ENCODE measurements at regions not wholly inside any gene's neighbourhood (a gene's known extent, or its start where the extent isn't known, plus 50 kb on each side); places are given as distances from the start of the nearest gene placed in this dataset.

DNA sequence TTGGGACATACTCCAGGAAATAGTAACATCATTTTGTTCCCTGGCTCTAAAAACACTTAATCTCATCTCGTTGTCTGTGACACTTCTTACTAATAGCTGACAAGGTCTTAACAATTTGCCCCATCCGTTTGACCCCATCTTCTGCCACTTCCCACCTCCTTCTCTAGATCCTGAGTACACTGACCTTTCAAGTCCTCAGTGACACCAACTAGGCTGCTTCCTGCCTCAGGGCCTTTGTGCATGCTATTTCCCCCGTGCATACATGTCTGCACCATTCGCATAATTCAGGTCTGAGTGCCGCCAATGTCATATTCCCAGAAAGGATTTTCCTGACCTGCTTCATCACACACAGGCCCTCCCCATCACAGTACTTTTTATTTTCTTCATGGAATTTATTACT lies 70.6 kb upstream of the CCND2 start:
- TF ChIP-seq, protein P1, sequence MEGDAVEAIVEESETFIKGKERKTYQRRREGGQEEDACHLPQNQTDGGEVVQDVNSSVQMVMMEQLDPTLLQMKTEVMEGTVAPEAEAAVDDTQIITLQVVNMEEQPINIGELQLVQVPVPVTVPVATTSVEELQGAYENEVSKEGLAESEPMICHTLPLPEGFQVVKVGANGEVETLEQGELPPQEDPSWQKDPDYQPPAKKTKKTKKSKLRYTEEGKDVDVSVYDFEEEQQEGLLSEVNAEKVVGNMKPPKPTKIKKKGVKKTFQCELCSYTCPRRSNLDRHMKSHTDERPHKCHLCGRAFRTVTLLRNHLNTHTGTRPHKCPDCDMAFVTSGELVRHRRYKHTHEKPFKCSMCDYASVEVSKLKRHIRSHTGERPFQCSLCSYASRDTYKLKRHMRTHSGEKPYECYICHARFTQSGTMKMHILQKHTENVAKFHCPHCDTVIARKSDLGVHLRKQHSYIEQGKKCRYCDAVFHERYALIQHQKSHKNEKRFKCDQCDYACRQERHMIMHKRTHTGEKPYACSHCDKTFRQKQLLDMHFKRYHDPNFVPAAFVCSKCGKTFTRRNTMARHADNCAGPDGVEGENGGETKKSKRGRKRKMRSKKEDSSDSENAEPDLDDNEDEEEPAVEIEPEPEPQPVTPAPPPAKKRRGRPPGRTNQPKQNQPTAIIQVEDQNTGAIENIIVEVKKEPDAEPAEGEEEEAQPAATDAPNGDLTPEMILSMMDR (IDR thresholded peaks at IDR 0.05; ENCODE audit: control insufficient read depth, insufficient read depth, low read depth, low read length, missing control alignments), result no peak
- no peak overlapping the region for H3K4me3 ChIP-seq (ENCODE audit: control insufficient read depth, low read depth, low read length)
- DNase-seq (ENCODE audit: low read depth), result no peak

DNA sequence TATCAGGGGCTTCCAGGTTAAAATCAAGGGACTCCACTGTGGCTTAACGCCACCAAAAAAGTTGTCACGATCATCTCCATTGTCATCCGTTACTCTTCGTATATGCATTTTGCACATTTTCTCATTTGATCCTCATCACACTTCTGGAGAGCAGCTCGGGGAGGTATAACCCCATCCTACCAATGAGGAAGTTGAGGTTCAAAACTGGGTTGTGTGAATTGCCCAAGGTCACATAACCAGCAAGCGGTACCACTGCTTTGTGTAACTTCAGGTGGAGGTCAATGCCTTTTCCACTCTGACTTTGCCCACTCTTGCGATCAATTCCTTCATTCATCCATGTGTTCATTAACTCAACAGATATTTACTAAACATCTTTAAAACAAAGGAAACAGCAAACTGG lies 71.1 kb upstream of the CCND2 start:
- DNase-seq (ENCODE audit: low read depth), result no peak
- TF ChIP-seq, protein P1 (IDR thresholded peaks at IDR 0.05; ENCODE audit: control insufficient read depth, insufficient read depth, low read depth, low read length, missing control alignments), result no peak
- H3K4me3 ChIP-seq (ENCODE audit: control insufficient read depth, low read depth, low read length), result no peak overlapping the region

DNA sequence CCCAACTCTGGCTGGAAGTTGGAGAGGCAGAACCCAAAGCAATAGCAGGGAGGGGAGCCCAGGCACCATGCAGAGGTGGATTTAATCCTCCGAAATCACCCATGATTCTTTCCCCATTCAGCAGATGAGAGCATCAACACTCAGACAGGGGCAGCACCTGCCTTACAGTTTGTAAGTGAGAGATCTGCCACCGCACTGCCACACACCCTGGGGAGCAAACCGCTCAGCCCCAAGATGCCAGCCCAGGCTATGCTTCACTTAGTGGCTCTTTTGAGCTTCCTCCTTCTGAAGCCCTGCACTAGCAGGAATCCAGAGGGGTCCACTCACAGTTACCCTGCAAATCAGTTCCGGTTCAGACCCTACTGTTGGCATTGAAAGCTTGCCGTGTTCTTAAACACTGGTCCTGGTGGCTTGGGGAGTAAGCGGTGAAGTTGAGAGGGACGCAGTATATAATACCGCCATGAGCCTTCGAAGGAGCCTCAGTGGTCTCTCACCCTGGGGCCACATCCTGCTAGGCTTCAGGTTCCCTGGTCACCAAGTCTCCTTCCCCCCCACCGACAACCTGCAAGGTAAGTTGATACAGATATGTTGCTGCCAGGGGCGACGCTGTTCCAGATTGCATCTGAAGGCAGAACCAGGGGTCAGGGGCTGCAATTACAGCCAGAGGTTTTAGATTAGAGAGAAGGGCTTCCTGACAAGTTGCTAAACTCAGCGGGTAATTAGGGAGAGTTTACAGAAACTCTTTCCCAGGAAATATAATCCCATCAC lies 72.0 kb upstream of the CCND2 start:
- no peak overlapping the region for H3K4me3 ChIP-seq (ENCODE audit: control insufficient read depth, low read depth, low read length)
- DNase-seq (ENCODE audit: low read depth), result no peak
- TF ChIP-seq, protein P1 (IDR thresholded peaks at IDR 0.05; ENCODE audit: control insufficient read depth, insufficient read depth, low read depth, low read length, missing control alignments), result no peak

DNA sequence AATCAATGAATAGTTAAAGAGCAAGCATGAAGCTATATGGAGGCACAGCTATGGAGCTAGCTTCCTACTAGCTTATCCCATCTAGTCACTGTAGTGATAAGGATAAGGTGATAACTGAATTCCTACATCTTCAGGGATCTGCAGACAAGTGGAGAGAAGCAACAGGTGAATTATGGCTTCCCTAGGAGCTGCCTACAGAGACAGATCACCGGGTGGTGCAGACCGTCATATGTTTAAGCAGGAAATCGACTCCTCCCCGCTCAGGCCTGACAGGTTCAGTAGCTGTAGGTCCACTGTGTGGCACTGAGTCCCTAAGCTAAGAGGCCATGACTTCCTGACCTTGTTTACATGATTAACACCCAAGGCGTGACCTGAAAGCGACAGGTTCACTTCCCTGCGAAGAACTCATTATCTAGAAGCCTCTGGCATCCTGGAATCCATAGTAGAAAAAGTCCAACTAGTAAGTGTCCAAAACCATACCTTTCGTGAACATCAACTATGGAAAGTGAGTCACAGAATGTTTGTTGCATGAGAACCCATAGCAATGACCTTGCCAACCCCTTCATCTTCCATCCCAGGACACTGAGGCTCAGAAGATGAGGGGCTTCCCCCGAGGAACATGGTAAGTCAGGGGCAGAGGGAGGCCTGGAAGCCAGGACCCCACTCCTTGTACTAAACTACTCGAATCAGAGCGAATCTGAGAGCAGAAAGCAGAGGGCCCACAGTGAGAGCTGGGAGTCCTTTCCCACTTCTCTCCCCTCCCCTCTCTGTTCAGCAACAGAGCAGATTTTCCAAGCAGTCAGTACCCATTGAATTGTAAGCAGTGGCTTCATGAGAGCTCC lies 75.4 kb upstream of the CCND2 start:
- TF ChIP-seq, protein P1 (IDR thresholded peaks at IDR 0.05; ENCODE audit: control insufficient read depth, insufficient read depth, low read depth, low read length, missing control alignments), result no peak
- no peak for DNase-seq (ENCODE audit: low read depth)
- H3K4me3 ChIP-seq (ENCODE audit: control insufficient read depth, low read depth, low read length), result no peak overlapping the region

DNA sequence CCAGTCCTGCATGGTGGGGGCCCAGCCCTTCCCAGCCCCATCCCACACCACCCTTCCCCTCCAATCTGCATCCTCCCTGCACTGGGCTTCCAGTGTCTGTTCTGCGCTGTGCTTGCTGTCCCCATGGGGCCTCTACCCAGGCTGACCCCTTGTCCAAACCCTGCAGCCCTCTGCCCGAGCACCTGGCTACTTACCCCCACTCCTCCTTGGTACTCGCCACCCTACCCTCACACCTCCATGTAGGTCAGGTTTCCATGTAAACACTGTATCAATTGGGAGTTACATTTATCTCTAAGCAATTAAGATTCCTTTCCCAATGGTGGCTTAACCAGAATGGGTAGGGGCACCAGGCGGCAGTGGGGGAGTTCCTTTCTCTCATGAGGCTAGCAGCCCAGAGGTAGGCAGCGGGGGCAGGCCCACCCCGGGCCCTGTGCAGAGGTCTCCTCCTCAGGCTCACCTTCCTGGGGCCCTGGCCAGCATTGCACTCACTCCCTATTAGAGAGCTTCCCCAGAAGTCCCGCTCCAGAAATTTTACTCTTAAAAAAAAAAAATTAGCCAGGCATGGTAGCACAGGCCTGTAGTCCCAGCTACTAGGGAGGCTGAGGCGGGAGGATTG lies 76.6 kb upstream of the CCND2 start:
- H3K4me3 ChIP-seq (ENCODE audit: control insufficient read depth, low read depth, low read length), result no peak overlapping the region
- TF ChIP-seq, protein P1 (IDR thresholded peaks at IDR 0.05; ENCODE audit: control insufficient read depth, insufficient read depth, low read depth, low read length, missing control alignments), result no peak
- no peak for DNase-seq (ENCODE audit: low read depth)

DNA sequence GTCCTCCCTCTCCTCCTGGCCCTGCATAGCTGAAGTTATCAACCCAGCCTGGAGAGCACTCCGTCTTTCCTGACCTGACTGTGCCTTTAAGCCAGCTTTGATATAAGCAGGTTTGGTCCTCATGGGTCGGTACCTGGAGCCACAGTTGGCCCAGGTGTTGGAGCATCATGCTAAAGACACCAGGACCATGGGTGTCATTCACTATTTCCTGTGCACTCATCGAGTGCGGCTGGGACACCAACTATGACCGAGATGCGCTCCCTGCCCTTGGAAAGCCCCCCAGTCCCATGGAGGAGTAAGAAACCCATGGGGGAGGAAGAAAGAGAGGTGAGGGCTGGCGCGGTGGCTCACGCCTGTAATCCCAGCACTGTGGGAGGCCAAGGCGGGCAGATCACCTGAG lies 78.9 kb upstream of the CCND2 start:
- no peak for DNase-seq (ENCODE audit: low read depth)
- TF ChIP-seq, protein P1 (IDR thresholded peaks at IDR 0.05; ENCODE audit: control insufficient read depth, insufficient read depth, low read depth, low read length, missing control alignments), result no peak
- no peak overlapping the region for H3K4me3 ChIP-seq (ENCODE audit: control insufficient read depth, low read depth, low read length)
